Panc1 (cell line): ENCODE measurements at regions not wholly inside any gene's neighbourhood (a gene's known extent, or its start where the extent isn't known, plus 50 kb on each side); places are given as distances from the start of the nearest gene placed in this dataset.

Experiments used
- ATAC-seq: fragments of 200-7000 bp; cut with Tn5 transposase; 2 replicates; pipeline ENCODE4 v1.9.1; 2020; ENCODE audit warnings: mild to moderate bottlenecking, moderate library complexity
- BruUV-seq: library from RNA; stranded (reverse); fragments of 400-500 nt; replicated peaks from 2 replicates; lab custom pipeline; 2021; lab: Mats Ljungman, UMichigan
- CTCF ChIA-PET: fragments of 300-600 bp; sonication (Branson Sonifier 250); formaldehyde crosslinking; loops from one replicate; lab custom pipeline; 2022; ENCODE audit warnings: antibody characterized with exemption; lab: Charles Lee
- POLR2A ChIA-PET: fragments of 300-600 bp; sonication (Branson Sonifier 250); formaldehyde crosslinking; loops from one replicate; lab custom pipeline; 2022; ENCODE audit warnings: antibody characterized with exemption; lab: Charles Lee
- DNase-seq: peaks from one replicate; pipeline ENCODE4 v3.0.0-alpha.2; 2010; ENCODE audit warnings: low read depth, low spot score
- H3K27ac ChIP-seq: 2 replicates; pipeline ENCODE4 v1.5.1; 2011; ENCODE audit warnings: mild to moderate bottlenecking, low read length, inconsistent platforms
- H3K27me3 ChIP-seq: fragments of 200-500 bp; sonication (Bioruptor generic); 2 replicates; pipeline ENCODE4 v1.6.0; 2014; ENCODE audit warnings: low read length, inconsistent platforms; ENCODE audit not compliant: control insufficient read depth, insufficient read depth
- H3K36me3 ChIP-seq: fragments of 200-500 bp; sonication (Bioruptor generic); 2 replicates; pipeline ENCODE4 v1.5.1; 2014; ENCODE audit warnings: inconsistent platforms, mild to moderate bottlenecking, low read length, moderate library complexity; ENCODE audit not compliant: control insufficient read depth, insufficient read depth
- H3K4me1 ChIP-seq: 2 replicates; pipeline ENCODE4 v1.5.1; 2011; ENCODE audit warnings: inconsistent platforms, mild to moderate bottlenecking, low read length, moderate library complexity; ENCODE audit not compliant: control insufficient read depth, insufficient read depth
- H3K4me3 ChIP-seq, 2 experiments: 2 replicates each; pipeline ENCODE4 v1.5.1; 2011 to 2012; ENCODE audit warnings: low read depth in 2 of 2, low read length in 2 of 2, mild to moderate bottlenecking in 2 of 2, inconsistent platforms in 1 of 2, moderate library complexity in 1 of 2
- H3K9me3 ChIP-seq: fragments of 200-500 bp; sonication (Bioruptor generic); 2 replicates; pipeline ENCODE4 v1.5.1; 2014; ENCODE audit warnings: low read depth, mild to moderate bottlenecking, inconsistent platforms, low read length, moderate library complexity; ENCODE audit not compliant: control insufficient read depth, insufficient read depth
- POLR2AphosphoS5 ChIP-seq: IDR thresholded peaks from 2 replicates; pipeline ENCODE4 v1.6.1; 2012; ENCODE audit warnings: mild to moderate bottlenecking, low read depth, low read length, moderate library complexity
- SIN3A ChIP-seq: IDR thresholded peaks from 2 replicates; pipeline ENCODE4 v1.6.1; 2012; ENCODE audit warnings: low read depth, mild to moderate bottlenecking, low read length, moderate library complexity, borderline replicate concordance; ENCODE audit not compliant: insufficient read depth
- TCF7L2 ChIP-seq: IDR thresholded peaks from 2 replicates; pipeline ENCODE4 v1.6.1; 2011; ENCODE audit warnings: mild to moderate bottlenecking, low read depth, low read length, inconsistent platforms
- in situ Hi-C: cut with HindIII; loops from 2 replicates; pipeline ENCODE4 v1.10.0; 2016; ENCODE audit warnings: low sequenced_read_pairs, low pct_unique_long_range_greater_than_20kb
- intact Hi-C: fragments of 100-400 bp; cut with micrococcal nuclease; formaldehyde crosslinking; loops from one replicate; pipeline ENCODE4 v1.10.0; 2022; ENCODE audit not compliant: unreplicated experiment
- TF ChIP-seq, protein P1 (sequence below): fragments of 450-650 bp; IDR thresholded peaks from 2 replicates; pipeline ENCODE4 v1.5.1; 2017; ENCODE audit warnings: mild to moderate bottlenecking
- TF ChIP-seq, protein P2 (sequence below), 2 experiments: IDR thresholded peaks; 2 replicates each; pipeline ENCODE4 v1.6.1; 2011 to 2012; ENCODE audit warnings: low read depth in 2 of 2, control low read depth in 1 of 2, low read length in 1 of 2, mild to moderate bottlenecking in 1 of 2, moderate library complexity in 1 of 2; ENCODE audit not compliant: insufficient read depth in 1 of 2

DNA sequence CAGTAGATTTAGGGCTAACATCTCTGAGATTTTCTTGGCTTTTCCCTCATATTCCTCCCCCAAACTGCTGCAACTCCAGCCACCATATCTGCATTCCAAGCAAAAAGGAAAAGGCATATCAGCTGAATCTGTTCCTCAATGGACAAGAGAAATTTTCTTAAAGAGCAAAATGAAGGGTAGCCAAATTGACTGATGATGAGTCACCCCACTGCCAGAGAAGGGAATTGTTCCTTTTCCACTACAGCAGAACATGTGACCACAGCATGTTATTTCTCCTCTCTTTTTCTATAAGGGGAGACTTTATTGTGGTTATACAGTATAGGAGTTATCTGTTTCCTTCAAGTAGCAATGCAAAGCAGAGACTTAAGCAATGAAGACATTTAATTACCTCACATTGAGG lies 172.5 kb downstream of the MTHFS start:
- ChIA-PET POLR2A (no interaction called here), CTCF (no interaction called here)
- no peaks in the 10 kb centered on the region for H3K4me1 ChIP-seq
- no peak overlapping the region for H3K4me3 ChIP-seq
- H3K36me3 ChIP-seq: no peaks in the 10 kb centered on the region
- TF ChIP-seq, protein P1, sequence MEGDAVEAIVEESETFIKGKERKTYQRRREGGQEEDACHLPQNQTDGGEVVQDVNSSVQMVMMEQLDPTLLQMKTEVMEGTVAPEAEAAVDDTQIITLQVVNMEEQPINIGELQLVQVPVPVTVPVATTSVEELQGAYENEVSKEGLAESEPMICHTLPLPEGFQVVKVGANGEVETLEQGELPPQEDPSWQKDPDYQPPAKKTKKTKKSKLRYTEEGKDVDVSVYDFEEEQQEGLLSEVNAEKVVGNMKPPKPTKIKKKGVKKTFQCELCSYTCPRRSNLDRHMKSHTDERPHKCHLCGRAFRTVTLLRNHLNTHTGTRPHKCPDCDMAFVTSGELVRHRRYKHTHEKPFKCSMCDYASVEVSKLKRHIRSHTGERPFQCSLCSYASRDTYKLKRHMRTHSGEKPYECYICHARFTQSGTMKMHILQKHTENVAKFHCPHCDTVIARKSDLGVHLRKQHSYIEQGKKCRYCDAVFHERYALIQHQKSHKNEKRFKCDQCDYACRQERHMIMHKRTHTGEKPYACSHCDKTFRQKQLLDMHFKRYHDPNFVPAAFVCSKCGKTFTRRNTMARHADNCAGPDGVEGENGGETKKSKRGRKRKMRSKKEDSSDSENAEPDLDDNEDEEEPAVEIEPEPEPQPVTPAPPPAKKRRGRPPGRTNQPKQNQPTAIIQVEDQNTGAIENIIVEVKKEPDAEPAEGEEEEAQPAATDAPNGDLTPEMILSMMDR: no peak
- TF ChIP-seq, protein P2, sequence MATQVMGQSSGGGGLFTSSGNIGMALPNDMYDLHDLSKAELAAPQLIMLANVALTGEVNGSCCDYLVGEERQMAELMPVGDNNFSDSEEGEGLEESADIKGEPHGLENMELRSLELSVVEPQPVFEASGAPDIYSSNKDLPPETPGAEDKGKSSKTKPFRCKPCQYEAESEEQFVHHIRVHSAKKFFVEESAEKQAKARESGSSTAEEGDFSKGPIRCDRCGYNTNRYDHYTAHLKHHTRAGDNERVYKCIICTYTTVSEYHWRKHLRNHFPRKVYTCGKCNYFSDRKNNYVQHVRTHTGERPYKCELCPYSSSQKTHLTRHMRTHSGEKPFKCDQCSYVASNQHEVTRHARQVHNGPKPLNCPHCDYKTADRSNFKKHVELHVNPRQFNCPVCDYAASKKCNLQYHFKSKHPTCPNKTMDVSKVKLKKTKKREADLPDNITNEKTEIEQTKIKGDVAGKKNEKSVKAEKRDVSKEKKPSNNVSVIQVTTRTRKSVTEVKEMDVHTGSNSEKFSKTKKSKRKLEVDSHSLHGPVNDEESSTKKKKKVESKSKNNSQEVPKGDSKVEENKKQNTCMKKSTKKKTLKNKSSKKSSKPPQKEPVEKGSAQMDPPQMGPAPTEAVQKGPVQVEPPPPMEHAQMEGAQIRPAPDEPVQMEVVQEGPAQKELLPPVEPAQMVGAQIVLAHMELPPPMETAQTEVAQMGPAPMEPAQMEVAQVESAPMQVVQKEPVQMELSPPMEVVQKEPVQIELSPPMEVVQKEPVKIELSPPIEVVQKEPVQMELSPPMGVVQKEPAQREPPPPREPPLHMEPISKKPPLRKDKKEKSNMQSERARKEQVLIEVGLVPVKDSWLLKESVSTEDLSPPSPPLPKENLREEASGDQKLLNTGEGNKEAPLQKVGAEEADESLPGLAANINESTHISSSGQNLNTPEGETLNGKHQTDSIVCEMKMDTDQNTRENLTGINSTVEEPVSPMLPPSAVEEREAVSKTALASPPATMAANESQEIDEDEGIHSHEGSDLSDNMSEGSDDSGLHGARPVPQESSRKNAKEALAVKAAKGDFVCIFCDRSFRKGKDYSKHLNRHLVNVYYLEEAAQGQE (IDR thresholded peaks at IDR 0.05; ENCODE audit: insufficient read depth in 1 of 2, low read depth in 2 of 2, low read length in 1 of 2): no peak
- no peak for TF ChIP-seq POLR2AphosphoS5
- no peak for TF ChIP-seq TCF7L2
- TF ChIP-seq SIN3A: no peak
- no peak for DNase-seq
- no peaks in the 10 kb centered on the region for H3K9me3 ChIP-seq
- H3K27ac ChIP-seq: no peak overlapping the region
- in situ Hi-C loops (no loop called here), intact Hi-C loops (no loop called here)
- peaks cover 2% of the 10 kb centered on the region; the same call in 1 of the 2 replicates for H3K27me3 ChIP-seq
- ATAC-seq: no peak
- BruUV-seq: no TSS peak

DNA sequence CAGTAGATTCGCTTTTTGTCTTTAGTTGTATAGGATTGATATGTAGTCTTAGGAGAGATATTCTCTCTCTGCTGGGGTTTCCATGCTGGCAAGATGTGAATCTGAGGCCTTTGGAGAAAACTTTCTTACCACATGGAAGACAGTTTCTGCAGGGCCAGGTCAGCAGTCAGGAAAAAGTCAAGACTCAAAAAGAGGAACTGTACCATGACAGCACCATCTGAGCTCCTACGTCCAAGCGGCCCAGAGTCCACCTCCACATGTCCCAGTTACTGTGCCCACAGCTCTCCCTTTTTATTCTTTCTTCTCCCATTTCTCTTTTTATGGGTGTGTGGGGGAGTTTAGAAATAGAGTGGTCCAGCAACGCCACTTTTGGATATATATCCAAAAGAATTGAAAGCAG lies 172.0 kb downstream of the MTHFS start:
- no peaks in the 10 kb centered on the region for H3K9me3 ChIP-seq
- H3K27ac ChIP-seq: no peak overlapping the region
- ATAC-seq: no peak
- TF ChIP-seq, protein P2 (IDR thresholded peaks at IDR 0.05; ENCODE audit: insufficient read depth in 1 of 2, low read depth in 2 of 2, low read length in 1 of 2): no peak
- TF ChIP-seq POLR2AphosphoS5 (no peak), TCF7L2 (no peak), SIN3A (no peak)
- TF ChIP-seq, protein P1: no peak
- no peaks in the 10 kb centered on the region for H3K36me3 ChIP-seq
- in situ Hi-C loops: no loop called here
- ChIA-PET CTCF (no interaction called here), POLR2A (no interaction called here)
- no peaks in the 10 kb centered on the region for H3K4me1 ChIP-seq
- H3K27me3 ChIP-seq: peaks cover 2% of the 10 kb centered on the region; the same call in 1 of the 2 replicates
- BruUV-seq: no TSS peak
- DNase-seq: no peak
- intact Hi-C loops: no loop called here
- H3K4me3 ChIP-seq: no peak overlapping the region
